ENCODE measurements at regions not wholly inside any gene's neighbourhood (a gene's known extent, or its start where the extent isn't known, plus 50 kb on each side); places are given as distances from the start of the nearest gene placed in this dataset.
"Not testable (repeated sequence)": the region's sequence is repeated elsewhere in the genome, so short reads cannot be mapped to it uniquely, and the experiment has no call there.

DNA sequence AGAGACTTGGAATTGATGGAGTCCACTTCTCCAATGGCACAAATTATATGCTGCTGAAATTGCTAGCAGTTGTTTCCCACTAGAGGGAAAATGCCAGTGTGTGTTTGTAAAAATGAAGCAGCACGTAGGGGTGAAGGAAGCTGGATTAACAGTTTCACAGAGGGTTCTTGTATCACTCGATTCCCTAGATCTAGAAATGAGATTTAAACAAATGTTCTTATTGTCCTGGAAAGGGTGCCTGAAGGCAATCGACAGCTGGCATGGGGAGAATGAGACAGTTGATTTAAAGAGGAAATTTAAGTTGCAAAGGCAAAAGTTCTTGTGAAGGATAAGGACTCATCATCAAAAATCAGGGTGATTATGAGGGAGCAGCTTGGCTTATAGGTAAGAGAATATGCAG is 234.8 kb upstream of the ARPP21 start:
- DNase-seq (ENCODE audit: low spot score) = no peak

- no peak for DNase-seq (ENCODE audit: low spot score)
These were observed 230.4 kb upstream of the ARPP21 start for GRCh38 chr3:35408882-35409281.

DNA sequence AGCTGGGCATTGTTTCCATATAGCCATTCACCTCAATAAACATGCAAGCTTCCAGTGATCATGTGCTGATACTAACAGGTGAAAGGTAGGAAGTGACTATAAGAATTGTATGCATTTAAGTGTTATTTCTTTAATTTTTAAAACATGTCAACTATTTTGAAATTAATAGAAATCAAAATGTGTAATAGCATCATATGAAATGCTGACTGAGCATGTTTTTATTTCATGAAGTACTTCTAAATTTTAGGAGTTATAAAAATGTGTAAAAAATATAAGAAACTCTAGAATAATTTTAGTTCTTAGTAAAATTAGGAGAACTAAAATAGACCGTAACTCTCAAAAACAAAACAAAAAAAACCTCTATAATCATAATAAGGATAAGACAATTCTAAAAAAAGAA is 229.3 kb upstream of the ARPP21 start:
- DNase-seq (ENCODE audit: low spot score) = no peak

- no peak for DNase-seq (ENCODE audit: low spot score)
These were observed 225.8 kb upstream of the ARPP21 start for GRCh38 chr3:35413483-35413882.

GRCh38 chr3:35417080-35417479 is 222.2 kb upstream of the ARPP21 start:
- no peak for DNase-seq (ENCODE audit: low spot score)

- no peak for DNase-seq (ENCODE audit: low spot score)
These were observed 217.2 kb upstream of the ARPP21 start for GRCh38 chr3:35422101-35422500.

- DNase-seq (ENCODE audit: low spot score) = no peak
These were observed 216.3 kb upstream of the ARPP21 start for GRCh38 chr3:35422836-35423601.

- no peak for DNase-seq (ENCODE audit: low spot score)
These were observed 212.9 kb upstream of the ARPP21 start for GRCh38 chr3:35426366-35426958.

DNA sequence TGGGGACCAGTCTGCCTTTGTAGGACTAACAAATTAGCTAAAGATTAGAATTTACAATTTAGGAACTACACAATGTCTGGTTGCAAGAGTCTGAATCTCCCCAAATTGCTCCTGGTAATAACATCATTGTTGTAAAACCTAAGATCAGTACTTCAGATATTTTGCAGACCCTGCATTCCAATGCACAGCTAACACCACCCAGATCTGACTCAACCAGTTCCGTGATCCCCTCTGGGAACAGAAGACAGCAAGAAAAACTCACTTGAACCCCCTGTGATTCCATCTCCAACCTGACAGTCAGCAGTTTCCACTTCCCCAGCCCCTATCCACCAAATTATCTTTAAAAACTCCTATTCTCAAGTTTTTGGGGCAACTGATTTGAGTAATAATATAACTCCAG is 201.9 kb upstream of the ARPP21 start:
- DNase-seq (ENCODE audit: low spot score) = no peak

- no peak for DNase-seq (ENCODE audit: low spot score)
These were observed 201.2 kb upstream of the ARPP21 start for GRCh38 chr3:35438101-35438500.

- no peak for DNase-seq (ENCODE audit: low spot score)
These were observed 199.7 kb upstream of the ARPP21 start for GRCh38 chr3:35439663-35440062.

DNA sequence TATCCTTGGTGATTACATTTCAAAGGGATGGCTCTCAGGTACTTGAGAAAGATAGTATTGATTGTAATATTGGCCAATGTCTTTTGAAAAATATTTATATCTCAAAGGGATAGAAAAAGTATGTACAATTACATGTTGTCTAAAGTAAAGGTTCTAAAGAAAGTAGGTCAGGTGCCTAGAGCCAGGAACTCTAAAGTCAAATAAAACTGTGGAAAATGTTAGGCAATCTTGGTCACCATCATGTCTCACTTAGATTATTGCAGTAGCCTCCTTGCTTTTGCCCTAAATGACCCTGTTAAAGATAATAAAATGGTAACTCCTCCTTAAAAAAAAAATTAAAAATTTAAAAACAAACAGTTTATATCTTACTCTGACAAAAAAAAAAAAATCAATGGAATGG is 198.5 kb upstream of the ARPP21 start:
- no peak for DNase-seq (ENCODE audit: low spot score)

DNA sequence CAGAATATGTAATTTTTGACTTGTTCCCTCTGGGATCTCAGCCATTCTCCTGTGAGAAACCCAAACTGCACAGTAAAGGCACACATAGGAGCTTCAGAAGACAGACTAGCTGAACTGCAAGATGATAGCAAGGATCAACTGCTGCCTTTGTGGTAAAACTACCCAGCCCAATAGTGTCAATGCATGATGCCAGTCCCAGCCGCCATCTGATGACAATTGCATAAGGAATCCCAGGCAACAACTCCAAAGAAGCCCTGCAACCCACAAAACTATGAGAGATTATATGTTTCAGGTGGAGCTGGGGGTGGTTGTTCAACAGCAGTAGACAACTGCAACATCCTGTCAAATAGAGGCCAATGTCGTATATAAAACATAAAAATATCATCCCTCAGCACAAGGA is 192.4 kb upstream of the ARPP21 start:
- no peak for DNase-seq (ENCODE audit: low spot score)

- DNase-seq (ENCODE audit: low spot score) = no peak
These were observed 191.2 kb upstream of the ARPP21 start for GRCh38 chr3:35448121-35448520.

DNA sequence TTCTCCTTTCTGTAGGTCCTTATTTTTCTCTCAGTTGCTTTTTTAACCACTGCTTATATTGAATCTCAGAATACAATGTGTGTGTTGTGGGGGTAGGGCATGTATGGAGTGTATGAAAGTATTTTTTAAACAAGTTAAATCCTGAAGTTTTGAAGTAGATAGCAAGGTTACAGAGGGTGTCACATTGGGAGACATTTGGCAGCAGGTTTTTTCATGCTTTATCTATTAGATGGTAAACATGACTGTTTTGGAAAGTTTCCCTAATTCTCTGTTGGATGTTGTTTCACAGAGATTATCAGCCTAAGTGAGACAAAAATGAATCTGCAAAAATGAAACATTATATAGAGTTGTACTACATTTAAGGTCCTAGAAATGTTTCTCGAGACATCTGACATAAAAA is 190.6 kb upstream of the ARPP21 start:
- DNase-seq (ENCODE audit: low spot score) = no peak

- not testable (repeated sequence) for DNase-seq (ENCODE audit: low spot score)
These were observed 184.5 kb upstream of the ARPP21 start for GRCh38 chr3:35454819-35455218.

- no peak for DNase-seq (ENCODE audit: low spot score)
These were observed 165.4 kb upstream of the ARPP21 start for GRCh38 chr3:35473956-35474355.

DNA sequence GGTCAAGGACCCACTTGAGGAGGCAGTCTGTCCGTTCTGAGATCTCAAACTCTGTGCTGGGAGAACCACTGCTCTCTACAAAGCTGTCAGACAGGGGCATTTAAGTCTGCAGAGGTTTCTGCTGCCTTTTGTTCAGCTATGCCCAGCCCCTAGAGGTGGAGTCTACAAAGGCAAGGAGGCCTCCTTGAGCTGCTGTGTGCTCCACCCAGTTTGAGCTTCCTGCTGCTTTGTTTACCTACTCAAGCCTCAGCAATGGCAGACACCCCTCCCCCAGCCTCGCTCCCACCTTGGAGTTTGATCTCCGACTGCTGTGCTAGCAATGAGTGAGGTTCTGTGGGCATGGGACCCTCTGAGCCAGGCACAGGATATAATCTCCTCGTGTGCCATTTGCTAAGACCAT is 156.8 kb upstream of the ARPP21 start:
- not testable (repeated sequence) for DNase-seq (ENCODE audit: low spot score)

- DNase-seq (ENCODE audit: low spot score) = no peak
These were observed 156.2 kb upstream of the ARPP21 start for GRCh38 chr3:35483131-35483530.

- DNase-seq (ENCODE audit: low spot score) = no peak
These were observed 154.3 kb upstream of the ARPP21 start for GRCh38 chr3:35484929-35485530.

DNA sequence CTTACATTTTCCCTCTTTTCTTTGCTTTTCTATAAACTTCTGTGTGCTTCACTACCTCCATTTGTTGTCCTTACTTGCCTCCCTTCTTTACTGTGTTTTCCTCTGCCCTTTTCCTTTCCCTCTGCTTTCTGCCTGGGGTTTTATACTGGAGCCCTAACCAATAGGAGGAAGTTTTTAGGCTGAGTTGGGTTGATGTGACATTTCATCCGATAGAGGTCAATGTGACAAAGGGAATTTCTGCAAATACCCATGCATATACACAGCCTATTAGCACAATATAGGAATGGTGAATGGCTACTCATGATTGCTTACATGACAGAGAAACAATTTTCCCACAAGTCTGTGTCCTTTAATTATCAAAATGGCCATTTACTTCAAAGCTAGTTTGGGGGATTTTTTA is 153.0 kb upstream of the ARPP21 start:
- no peak for DNase-seq (ENCODE audit: low spot score)

GRCh38 chr3:35487376-35487775 is 151.9 kb upstream of the ARPP21 start:
- DNase-seq (ENCODE audit: low spot score) = no peak

DNA sequence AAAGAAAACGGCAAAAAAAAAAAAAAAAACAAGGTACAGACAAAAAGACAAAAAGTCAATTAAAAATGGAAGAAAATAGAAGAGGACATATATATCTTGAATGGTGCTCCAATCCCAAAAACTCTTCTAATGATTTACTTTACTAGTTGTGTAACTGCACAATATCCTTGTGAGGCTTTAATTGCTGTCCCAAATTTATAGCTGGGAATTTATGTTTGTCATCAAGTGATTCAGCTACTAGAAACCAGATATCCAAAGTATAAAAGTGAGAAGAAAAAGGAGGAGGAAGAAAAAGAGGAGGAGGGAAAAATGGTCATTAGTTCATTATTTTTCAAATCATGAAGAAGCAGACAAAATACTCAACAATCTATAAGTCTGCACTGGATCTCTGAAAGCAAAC is 150.8 kb upstream of the ARPP21 start:
- no peak for DNase-seq (ENCODE audit: low spot score)

GRCh38 chr3:35492841-35493240 is 146.5 kb upstream of the ARPP21 start:
- DNase-seq (ENCODE audit: low spot score) = no peak
